Esophagus squamous epithelium (tissue), 4 donors: ENCODE measurements at regions not wholly inside any gene's neighbourhood (a gene's known extent, or its start where the extent isn't known, plus 50 kb on each side); places are given as distances from the start of the nearest gene placed in this dataset.

ENCODE experiments used
- CTCF ChIP-seq, 6 experiments: fragments of 450-650 bp in 4 of 6; fragments of 200-600 bp in 2 of 6; sonication (generic) in 2 of 6; IDR thresholded peaks; one replicate each; pipeline ENCODE4 v1.5.1; 2016 to 2019; ENCODE audit warnings: antibody characterized with exemption in 6 of 6, mild to moderate bottlenecking in 4 of 6, moderate library complexity in 4 of 6
- POLR2A ChIP-seq, 4 donors: fragments of 450-650 bp; IDR thresholded peaks; one replicate each; pipeline ENCODE4 v1.6.1; 2017; ENCODE audit warnings: antibody characterized with exemption in 4 of 4, mild to moderate bottlenecking in 4 of 4, moderate library complexity in 3 of 4

GRCh38 chr5:97355775-97356174, 172.7 kb upstream of the RIOK2 start:
- TF ChIP-seq POLR2A (IDR thresholded peaks at IDR 0.05): no peak
- TF ChIP-seq CTCF (IDR thresholded peaks at IDR 0.05): no peak
